Neuronal stem cell (in vitro differentiated cells): ENCODE measurements at regions not wholly inside any gene's neighbourhood (a gene's known extent, or its start where the extent isn't known, plus 50 kb on each side); places are given as distances from the start of the nearest gene placed in this dataset.

ENCODE experiments used
- DNase-seq: peaks from one replicate; pipeline ENCODE4 v3.0.0-alpha.2; 2013; ENCODE audit warnings: low spot score
- H2AFZ ChIP-seq: one replicate; pipeline ENCODE4 v1.6.1; 2013; ENCODE audit warnings: mild to moderate bottlenecking, low read length, inconsistent platforms
- H2AK5ac ChIP-seq: 2 replicates; pipeline ENCODE4 v1.6.1; 2013; ENCODE audit warnings: low read depth, mild to moderate bottlenecking, inconsistent platforms, low read length, moderate library complexity, mixed read lengths
- H2BK120ac ChIP-seq: 2 replicates; pipeline ENCODE4 v1.6.1; 2013; ENCODE audit warnings: low read depth, mild to moderate bottlenecking, inconsistent platforms, low read length, moderate library complexity, mixed read lengths
- H2BK12ac ChIP-seq: one replicate; pipeline ENCODE4 v1.6.1; 2013; ENCODE audit warnings: low read length, inconsistent platforms
- H2BK15ac ChIP-seq: 2 replicates; pipeline ENCODE4 v1.6.1; 2013; ENCODE audit warnings: mild to moderate bottlenecking, low read length, inconsistent platforms, mixed read lengths
- H2BK5ac ChIP-seq: one replicate; pipeline ENCODE4 v1.6.1; 2013; ENCODE audit warnings: inconsistent platforms, mild to moderate bottlenecking, low read length, moderate library complexity
- H3K14ac ChIP-seq: one replicate; pipeline ENCODE4 v1.6.1; 2013; ENCODE audit warnings: low read length, inconsistent platforms
- H3K18ac ChIP-seq: 2 replicates; pipeline ENCODE4 v1.6.1; 2013; ENCODE audit warnings: low read length, inconsistent platforms
- H3K23ac ChIP-seq: 2 replicates; pipeline ENCODE4 v1.6.1; 2013; ENCODE audit warnings: low read depth, mild to moderate bottlenecking, mixed read lengths, low read length, inconsistent platforms; ENCODE audit not compliant: poor library complexity
- H3K27ac ChIP-seq: replicated peaks from 3 replicates; pipeline ENCODE4 v1.5.1; 2013; ENCODE audit warnings: low read length, inconsistent platforms
- H3K27me3 ChIP-seq, 3 experiments: 2 replicates each; pipeline ENCODE4 v1.6.1; 2013; ENCODE audit warnings: low read length in 3 of 3, mild to moderate bottlenecking in 2 of 3, inconsistent platforms in 1 of 3, low read depth in 1 of 3, mixed read lengths in 1 of 3, moderate library complexity in 1 of 3; ENCODE audit not compliant: control insufficient read depth in 3 of 3, insufficient read depth in 3 of 3
- H3K36me3 ChIP-seq, 2 donors: replicated peaks in 1 of 2; 2 replicates each; pipeline ENCODE4 v1.6.1; 2013; ENCODE audit warnings: low read length in 2 of 2; ENCODE audit not compliant: control insufficient read depth in 2 of 2, insufficient read depth in 2 of 2
- H3K4ac ChIP-seq: 2 replicates; pipeline ENCODE4 v1.6.1; 2013; ENCODE audit warnings: inconsistent platforms, mild to moderate bottlenecking, low read length, moderate library complexity
- H3K4me1 ChIP-seq, 2 donors: 1 replicate in 1 of 2; 2 replicates in 1 of 2; pipeline ENCODE4 v1.6.1; 2013; ENCODE audit warnings: low read length in 2 of 2, low read depth in 1 of 2; ENCODE audit not compliant: control insufficient read depth in 2 of 2, insufficient read depth in 1 of 2
- H3K4me2 ChIP-seq: one replicate; pipeline ENCODE4 v1.6.1; 2013; ENCODE audit warnings: mild to moderate bottlenecking, low read length, inconsistent platforms; ENCODE audit not compliant: insufficient read depth, poor library complexity, severe bottlenecking
- H3K4me3 ChIP-seq, 2 donors: 2 replicates each; pipeline ENCODE4 v1.5.1; 2013; ENCODE audit warnings: low read length in 2 of 2, mild to moderate bottlenecking in 2 of 2, inconsistent platforms in 1 of 2, moderate library complexity in 1 of 2
- H3K79me1 ChIP-seq: one replicate; pipeline ENCODE4 v1.6.1; 2013; ENCODE audit warnings: low read depth, mild to moderate bottlenecking, inconsistent platforms, low read length, moderate library complexity
- H3K9ac ChIP-seq: one replicate; pipeline ENCODE4 v1.6.1; 2013; ENCODE audit warnings: mild to moderate bottlenecking, low read depth, low read length, inconsistent platforms; ENCODE audit not compliant: poor library complexity
- H3K9me3 ChIP-seq, 2 donors: replicated peaks in 1 of 2; 2 replicates each; pipeline versions ENCODE3 to v1.6.1; 2013; ENCODE audit warnings: low read length in 2 of 2, mild to moderate bottlenecking in 2 of 2, inconsistent platforms in 1 of 2, low read depth in 1 of 2, mixed read lengths in 1 of 2, moderate library complexity in 1 of 2; ENCODE audit not compliant: control insufficient read depth in 2 of 2, insufficient read depth in 1 of 2
- H4K8ac ChIP-seq: one replicate; pipeline ENCODE4 v1.6.1; 2013; ENCODE audit warnings: low read depth, mild to moderate bottlenecking, inconsistent platforms, low read length, moderate library complexity
- H4K91ac ChIP-seq: one replicate; pipeline ENCODE4 v1.6.1; 2013; ENCODE audit warnings: low read length, low read depth, mild to moderate bottlenecking, inconsistent platforms; ENCODE audit not compliant: poor library complexity
- WGBS, 2 donors: extraction: QIAGEN DNeasy Blood & Tissue Kit; methylation state at CpG; one replicate each; pipeline ENCODE4 v1.1.7; 2013; ENCODE audit warnings: missing lambda C conversion rate in 2 of 2, mixed read lengths in 1 of 2; ENCODE audit not compliant: insufficient read length in 2 of 2, insufficient replicate concordance in 1 of 2; ENCODE audit errors: extremely low coverage in 2 of 2; 5-methylcytosine and 5-hydroxymethylcytosine counted together

GRCh38 chr2:83071352-83071751 lies 1387.7 kb downstream of the SUCLG1 start:
- Histone ChIP-seq H3K4me3 (no peak overlapping the region), H2BK12ac (no peak overlapping the region), H2AK5ac (no peak overlapping the region), H3K14ac (no peak overlapping the region), H3K79me1 (no peaks in the 10 kb centered on the region), H3K9ac (no peak overlapping the region), H3K9me3 (no peaks in the 10 kb centered on the region), H2AFZ (no peak overlapping the region), H2BK15ac (no peak overlapping the region), H3K36me3 (no peaks in the 10 kb centered on the region), H3K23ac (no peak overlapping the region), H4K8ac (no peak overlapping the region), H3K27ac (no peak overlapping the region), H4K91ac (no peak overlapping the region), H3K4me1 (no peaks in the 10 kb centered on the region), H2BK120ac (no peak overlapping the region), H2BK5ac (no peak overlapping the region), H3K27me3 (no peaks in the 10 kb centered on the region), H3K18ac (no peak overlapping the region), H3K4ac (no peak overlapping the region), H3K4me2 (no peak overlapping the region)
- DNase-seq: no peak
- no CpG with 5 or more reads among the region's 5 CpGs for WGBS, 2 donors

GRCh38 chr2:83069724-83070123 lies 1389.4 kb downstream of the SUCLG1 start:
- H3K4me1 ChIP-seq: no peaks in the 10 kb centered on the region
- H3K27me3 ChIP-seq: no peaks in the 10 kb centered on the region
- H2BK12ac ChIP-seq: no peak overlapping the region
- no peak overlapping the region for H2BK15ac ChIP-seq
- no peaks in the 10 kb centered on the region for H3K9me3 ChIP-seq
- no peak overlapping the region for H2AFZ ChIP-seq
- no peak overlapping the region for H3K14ac ChIP-seq
- H4K91ac ChIP-seq: no peak overlapping the region
- H3K4me3 ChIP-seq: no peak overlapping the region
- no peak overlapping the region for H2AK5ac ChIP-seq
- H3K4me2 ChIP-seq: no peak overlapping the region
- no peak overlapping the region for H2BK5ac ChIP-seq
- H3K9ac ChIP-seq: no peak overlapping the region
- no peak overlapping the region for H3K18ac ChIP-seq
- H3K27ac ChIP-seq: no peak overlapping the region
- no peak overlapping the region for H4K8ac ChIP-seq
- H3K23ac ChIP-seq: no peak overlapping the region
- no peak for DNase-seq
- no peak overlapping the region for H2BK120ac ChIP-seq
- H3K79me1 ChIP-seq: no peaks in the 10 kb centered on the region
- no peaks in the 10 kb centered on the region for H3K36me3 ChIP-seq
- H3K4ac ChIP-seq: no peak overlapping the region

GRCh38 chr2:83068714-83069113 lies 1390.4 kb downstream of the SUCLG1 start:
- Histone ChIP-seq H4K8ac (no peak overlapping the region), H3K9me3 (no peaks in the 10 kb centered on the region), H3K23ac (no peak overlapping the region), H2AK5ac (no peak overlapping the region), H3K4me2 (no peak overlapping the region), H3K4ac (no peak overlapping the region), H2BK15ac (no peak overlapping the region), H2AFZ (no peak overlapping the region), H3K9ac (no peak overlapping the region), H2BK120ac (no peak overlapping the region), H3K27ac (no peak overlapping the region), H3K4me3 (no peak overlapping the region), H3K14ac (no peak overlapping the region), H3K4me1 (no peaks in the 10 kb centered on the region), H4K91ac (no peak overlapping the region), H2BK5ac (no peak overlapping the region), H3K27me3 (no peaks in the 10 kb centered on the region), H3K36me3 (no peaks in the 10 kb centered on the region), H3K18ac (no peak overlapping the region), H2BK12ac (no peak overlapping the region), H3K79me1 (no peaks in the 10 kb centered on the region)
- DNase-seq: no peak
- no CpG with 5 or more reads among the region's 1 CpG for WGBS, 2 donors

GRCh38 chr2:83067947-83068346 lies 1391.1 kb downstream of the SUCLG1 start:
- Histone ChIP-seq H3K27ac (no peak overlapping the region), H3K27me3 (no peaks in the 10 kb centered on the region), H4K91ac (no peak overlapping the region), H3K4me2 (no peak overlapping the region), H2BK5ac (no peak overlapping the region), H2BK15ac (no peak overlapping the region), H2AFZ (no peak overlapping the region), H3K36me3 (no peaks in the 10 kb centered on the region), H3K23ac (no peak overlapping the region), H3K4ac (no peak overlapping the region), H2AK5ac (no peak overlapping the region), H3K79me1 (no peaks in the 10 kb centered on the region), H4K8ac (no peak overlapping the region), H3K4me1 (no peaks in the 10 kb centered on the region), H3K18ac (no peak overlapping the region), H3K4me3 (no peak overlapping the region), H2BK12ac (no peak overlapping the region), H3K14ac (no peak overlapping the region), H2BK120ac (no peak overlapping the region), H3K9ac (no peak overlapping the region), H3K9me3 (no peaks in the 10 kb centered on the region)
- no CpG with 5 or more reads among the region's 1 CpG for WGBS, 2 donors
- no peak for DNase-seq
